ENCODE measurements at regions not wholly inside any gene's neighbourhood (a gene's known extent, or its start where the extent isn't known, plus 50 kb on each side); places are given as distances from the start of the nearest gene placed in this dataset.

- TF ChIP-seq, protein P1, sequence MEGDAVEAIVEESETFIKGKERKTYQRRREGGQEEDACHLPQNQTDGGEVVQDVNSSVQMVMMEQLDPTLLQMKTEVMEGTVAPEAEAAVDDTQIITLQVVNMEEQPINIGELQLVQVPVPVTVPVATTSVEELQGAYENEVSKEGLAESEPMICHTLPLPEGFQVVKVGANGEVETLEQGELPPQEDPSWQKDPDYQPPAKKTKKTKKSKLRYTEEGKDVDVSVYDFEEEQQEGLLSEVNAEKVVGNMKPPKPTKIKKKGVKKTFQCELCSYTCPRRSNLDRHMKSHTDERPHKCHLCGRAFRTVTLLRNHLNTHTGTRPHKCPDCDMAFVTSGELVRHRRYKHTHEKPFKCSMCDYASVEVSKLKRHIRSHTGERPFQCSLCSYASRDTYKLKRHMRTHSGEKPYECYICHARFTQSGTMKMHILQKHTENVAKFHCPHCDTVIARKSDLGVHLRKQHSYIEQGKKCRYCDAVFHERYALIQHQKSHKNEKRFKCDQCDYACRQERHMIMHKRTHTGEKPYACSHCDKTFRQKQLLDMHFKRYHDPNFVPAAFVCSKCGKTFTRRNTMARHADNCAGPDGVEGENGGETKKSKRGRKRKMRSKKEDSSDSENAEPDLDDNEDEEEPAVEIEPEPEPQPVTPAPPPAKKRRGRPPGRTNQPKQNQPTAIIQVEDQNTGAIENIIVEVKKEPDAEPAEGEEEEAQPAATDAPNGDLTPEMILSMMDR (IDR thresholded peaks at IDR 0.05; ENCODE audit: control insufficient read depth, insufficient read depth, low read depth, low read length, missing control alignments), result no peak
- no peak overlapping the region for H3K4me3 ChIP-seq (ENCODE audit: control insufficient read depth, low read depth, low read length)
- DNase-seq (ENCODE audit: low read depth), result no peak
Observed at GRCh38 chr3:68176600-68176999, 522.2 kb upstream of the SUCLG2 start.

- no peak for DNase-seq (ENCODE audit: low read depth)
- no peak overlapping the region for H3K4me3 ChIP-seq (ENCODE audit: control insufficient read depth, low read depth, low read length)
- TF ChIP-seq, protein P1 (IDR thresholded peaks at IDR 0.05; ENCODE audit: control insufficient read depth, insufficient read depth, low read depth, low read length, missing control alignments), result no peak
Observed at GRCh38 chr3:68173012-68173634, 518.7 kb upstream of the SUCLG2 start.

- H3K4me3 ChIP-seq (ENCODE audit: control insufficient read depth, low read depth, low read length), result no peak overlapping the region
- TF ChIP-seq, protein P1 (IDR thresholded peaks at IDR 0.05; ENCODE audit: control insufficient read depth, insufficient read depth, low read depth, low read length, missing control alignments), result no peak
- no peak for DNase-seq (ENCODE audit: low read depth)
Observed at GRCh38 chr3:68172039-68172438, 517.6 kb upstream of the SUCLG2 start.

- no peak overlapping the region for H3K4me3 ChIP-seq (ENCODE audit: control insufficient read depth, low read depth, low read length)
- DNase-seq (ENCODE audit: low read depth), result no peak
- TF ChIP-seq, protein P1 (IDR thresholded peaks at IDR 0.05; ENCODE audit: control insufficient read depth, insufficient read depth, low read depth, low read length, missing control alignments), result no peak
Observed at GRCh38 chr3:68163968-68164367, 509.6 kb upstream of the SUCLG2 start.

DNA sequence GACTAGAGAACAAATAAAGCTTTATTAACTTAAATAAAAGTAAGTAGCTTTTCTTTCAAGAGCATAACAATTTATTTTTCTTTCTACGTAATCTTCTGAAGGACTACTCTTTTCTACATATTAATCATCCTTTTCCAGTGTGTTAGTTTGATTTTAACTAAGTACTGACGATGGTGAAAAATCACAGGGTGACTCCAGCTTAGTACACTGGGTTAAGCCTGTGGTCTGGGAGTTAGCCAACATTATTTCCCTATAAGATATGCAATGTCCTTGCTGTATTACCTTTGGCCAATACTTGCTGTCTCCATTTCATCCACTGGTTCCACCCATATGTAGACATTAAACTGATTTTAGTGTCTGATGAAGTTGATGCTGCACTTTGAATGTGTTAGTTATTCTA, 508.6 kb upstream of the SUCLG2 start:
- TF ChIP-seq, protein P1 (IDR thresholded peaks at IDR 0.05; ENCODE audit: control insufficient read depth, insufficient read depth, low read depth, low read length, missing control alignments), result no peak
- H3K4me3 ChIP-seq (ENCODE audit: control insufficient read depth, low read depth, low read length), result no peak overlapping the region
- DNase-seq (ENCODE audit: low read depth), result no peak

GRCh38 chr3:68162644-68163043, 508.2 kb upstream of the SUCLG2 start:
- TF ChIP-seq, protein P1 (IDR thresholded peaks at IDR 0.05; ENCODE audit: control insufficient read depth, insufficient read depth, low read depth, low read length, missing control alignments), result no peak
- DNase-seq (ENCODE audit: low read depth), result no peak
- H3K4me3 ChIP-seq (ENCODE audit: control insufficient read depth, low read depth, low read length), result no peak overlapping the region

Data from AG09309 (cell line).